HepG2 (cell line): ENCODE measurements at regions not wholly inside any gene's neighbourhood (a gene's known extent, or its start where the extent isn't known, plus 50 kb on each side); places are given as distances from the start of the nearest gene placed in this dataset.

Experiments used
- ATAC-seq: fragments of 200-7000 bp; cut with Tn5 transposase; 3 replicates; pipeline ENCODE4 v1.9.1; 2020; ENCODE audit warnings: mild to moderate bottlenecking, moderate library complexity
- BruUV-seq: library from RNA; stranded (reverse); fragments of 400-500 nt; replicated peaks from 2 replicates; lab custom pipeline; 2021; lab: Mats Ljungman, UMichigan
- CTCF ChIA-PET: fragments of 300-600 bp; formaldehyde crosslinking; extraction: SDS; loops from one replicate; lab custom pipeline; 2021; ENCODE audit warnings: low total read pairs, inconsistent platforms, low intra/inter-chr PET ratio; lab: Yijun Ruan, JAX
- POLR2A ChIA-PET: fragments of 350-600 bp; sonication (Branson Sonifier 250); formaldehyde crosslinking; loops from one replicate; lab custom pipeline; 2020; ENCODE audit warnings: antibody characterized with exemption, inconsistent platforms; lab: Yijun Ruan, JAX
- DNase-seq: peaks from one replicate; pipeline ENCODE4 v3.0.0-alpha.2; 2015; ENCODE audit warnings: low spot score
- FAIRE-seq: peaks from 3 replicates; lab custom pipeline; 2011; peaks lifted over from hg19 to GRCh38; lab: Jason Lieb, UNC
- H2AFZ ChIP-seq: one replicate; pipeline ENCODE4 v1.6.1; 2011; ENCODE audit warnings: low read length, inconsistent platforms
- H3K27ac ChIP-seq: fragments of 300-600 bp; 3 replicates; pipeline ENCODE4 v1.8.0; 2011; ENCODE audit warnings: mixed run types, mild to moderate bottlenecking, mixed read lengths, low read length, inconsistent platforms; ENCODE audit not compliant: insufficient read depth; ENCODE audit errors: extremely low read length
- H3K27me3 ChIP-seq, 2 experiments: fragments of 200-600 bp in 1 of 2; 2 replicates in 1 of 2; 3 replicates in 1 of 2; pipeline versions ENCODE4 v1.6.0 to v1.8.0; 2011; ENCODE audit warnings: low read length in 2 of 2, mild to moderate bottlenecking in 2 of 2, moderate library complexity in 2 of 2, inconsistent platforms in 1 of 2; ENCODE audit not compliant: insufficient read depth in 2 of 2, control insufficient read depth in 1 of 2
- H3K36me3 ChIP-seq, 2 experiments: fragments of 200-600 bp in 1 of 2; replicated peaks in 1 of 2; 2 replicates in 1 of 2; 3 replicates in 1 of 2; pipeline versions ENCODE4 v1.5.1 to v1.8.0; 2011; ENCODE audit warnings: low read length in 2 of 2, inconsistent platforms in 1 of 2; ENCODE audit not compliant: insufficient read depth in 2 of 2, control insufficient read depth in 1 of 2
- H3K4me1 ChIP-seq: 2 replicates; pipeline ENCODE4 v1.5.1; 2012; ENCODE audit warnings: low read length, inconsistent platforms; ENCODE audit not compliant: insufficient read depth
- H3K4me2 ChIP-seq: 2 replicates; pipeline ENCODE4 v1.6.0; 2011; ENCODE audit warnings: low read depth, low read length, inconsistent platforms
- H3K4me3 ChIP-seq, 3 experiments: fragments of 200-600 bp in 1 of 3; sonication (generic), shearing (Covaris generic) in 1 of 3; replicated peaks in 1 of 3; 2 replicates each; pipeline ENCODE4 v1.5.1; 2011 to 2016; ENCODE audit warnings: low read length in 3 of 3, inconsistent platforms in 2 of 3, low read depth in 2 of 3, mild to moderate bottlenecking in 2 of 3, control low read depth in 1 of 3, mixed read lengths in 1 of 3; ENCODE audit not compliant: insufficient read depth in 1 of 3
- H3K79me2 ChIP-seq: one replicate; pipeline ENCODE4 v1.6.1; 2011; ENCODE audit warnings: low read length, inconsistent platforms; ENCODE audit not compliant: insufficient read depth
- H3K9ac ChIP-seq: 2 replicates; pipeline ENCODE4 v1.6.0; 2011; ENCODE audit warnings: mild to moderate bottlenecking, low read depth, low read length, inconsistent platforms; ENCODE audit not compliant: insufficient read depth
- H3K9me3 ChIP-seq: 2 replicates; pipeline ENCODE4 v1.5.1; 2012; ENCODE audit warnings: mild to moderate bottlenecking, low read length
- H4K20me1 ChIP-seq: 2 replicates; pipeline ENCODE4 v1.6.0; 2011; ENCODE audit warnings: inconsistent platforms, mild to moderate bottlenecking, low read length, moderate library complexity; ENCODE audit not compliant: insufficient read depth
- MTA1 ChIP-seq: sonication (generic); formaldehyde crosslinking; IDR thresholded peaks from 2 replicates; pipeline ENCODE4 v1.4.0; 2020; ENCODE audit warnings: missing genetic modification reagents, mild to moderate bottlenecking, borderline replicate concordance
- PPARG ChIP-seq: conservative IDR thresholded peaks from 2 replicates; pipeline ENCODE4 v1.6.1; 2016; ENCODE audit warnings: missing biosample characterization, missing genetic modification reagents
- ZBTB21 ChIP-seq: sonication (generic); formaldehyde crosslinking; IDR thresholded peaks from 2 replicates; pipeline ENCODE4 v1.4.0; 2020; ENCODE audit warnings: missing genetic modification reagents
- ZC3H13 ChIP-seq: sonication (generic); formaldehyde crosslinking; IDR thresholded peaks from 2 replicates; pipeline ENCODE4 v1.8.1; 2023; ENCODE audit warnings: mild to moderate bottlenecking, missing genetic modification reagents, moderate library complexity
- ZNF879 ChIP-seq: sonication (generic); formaldehyde crosslinking; IDR thresholded peaks from 2 replicates; pipeline ENCODE4 v1.8.1; 2023; ENCODE audit warnings: missing genetic modification reagents
- ZSCAN12 ChIP-seq: sonication (generic); formaldehyde crosslinking; IDR thresholded peaks from 2 replicates; pipeline ENCODE4 v1.9.0; 2021; ENCODE audit warnings: mild to moderate bottlenecking, missing genetic modification reagents
- in situ Hi-C: cut with HindIII; loops from 2 replicates; pipeline ENCODE4 v1.10.0; 2017; ENCODE audit warnings: low pct_unique_long_range_greater_than_20kb; ENCODE audit not compliant: extremely low pct_ligation_motif_present
- intact Hi-C: fragments of 100-400 bp; cut with micrococcal nuclease; formaldehyde crosslinking; loops from one replicate; pipeline ENCODE4 v1.10.0; 2022; ENCODE audit not compliant: unreplicated experiment
- TF ChIP-seq, protein P1 (sequence below): sonication (generic); formaldehyde crosslinking; conservative IDR thresholded peaks from 2 replicates; pipeline ENCODE4 v1.4.0; 2020; ENCODE audit warnings: missing genetic modification reagents
- TF ChIP-seq, protein P2 (sequence below): IDR thresholded peaks from 2 replicates; pipeline ENCODE4 v1.6.1; 2016
- TF ChIP-seq, protein P3 (sequence below): fragments of 450-650 bp; IDR thresholded peaks from 2 replicates; pipeline ENCODE4 v1.6.1; 2017; ENCODE audit warnings: mild to moderate bottlenecking

DNA sequence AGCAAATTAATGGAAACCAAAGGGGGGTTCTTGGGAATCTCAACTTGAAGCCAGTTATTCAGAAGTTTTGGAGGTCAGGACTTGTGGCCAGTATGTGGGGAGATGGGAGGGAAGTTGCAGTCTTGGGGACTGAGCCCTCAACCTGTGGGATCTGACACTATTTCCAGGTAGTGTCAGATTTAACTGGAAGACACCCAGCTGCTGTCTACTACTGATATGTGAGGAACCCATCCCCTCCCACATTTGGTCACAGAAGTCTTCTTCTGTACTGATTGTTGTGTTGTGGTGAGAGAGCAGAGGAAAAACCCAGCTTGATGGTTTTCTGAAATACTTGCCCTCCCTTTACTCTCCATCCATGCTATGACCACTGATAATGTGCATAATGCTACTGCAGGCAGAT lies 134.0 kb downstream of the QRSL1 start:
- H3K27ac ChIP-seq: no peak overlapping the region
- CTCF ChIA-PET: no interaction called here
- no peaks in the 10 kb centered on the region for H4K20me1 ChIP-seq
- no peaks in the 10 kb centered on the region for H3K36me3 ChIP-seq
- TF ChIP-seq, protein P1, sequence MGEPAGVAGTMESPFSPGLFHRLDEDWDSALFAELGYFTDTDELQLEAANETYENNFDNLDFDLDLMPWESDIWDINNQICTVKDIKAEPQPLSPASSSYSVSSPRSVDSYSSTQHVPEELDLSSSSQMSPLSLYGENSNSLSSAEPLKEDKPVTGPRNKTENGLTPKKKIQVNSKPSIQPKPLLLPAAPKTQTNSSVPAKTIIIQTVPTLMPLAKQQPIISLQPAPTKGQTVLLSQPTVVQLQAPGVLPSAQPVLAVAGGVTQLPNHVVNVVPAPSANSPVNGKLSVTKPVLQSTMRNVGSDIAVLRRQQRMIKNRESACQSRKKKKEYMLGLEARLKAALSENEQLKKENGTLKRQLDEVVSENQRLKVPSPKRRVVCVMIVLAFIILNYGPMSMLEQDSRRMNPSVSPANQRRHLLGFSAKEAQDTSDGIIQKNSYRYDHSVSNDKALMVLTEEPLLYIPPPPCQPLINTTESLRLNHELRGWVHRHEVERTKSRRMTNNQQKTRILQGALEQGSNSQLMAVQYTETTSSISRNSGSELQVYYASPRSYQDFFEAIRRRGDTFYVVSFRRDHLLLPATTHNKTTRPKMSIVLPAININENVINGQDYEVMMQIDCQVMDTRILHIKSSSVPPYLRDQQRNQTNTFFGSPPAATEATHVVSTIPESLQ: no peak
- TF ChIP-seq ZSCAN12 (CRISPR knock-in tag) (no peak), ZNF879 (CRISPR knock-in tag) (no peak), MTA1 (CRISPR knock-in tag) (no peak), ZBTB21 (CRISPR knock-in tag) (no peak), ZC3H13 (CRISPR knock-in tag) (no peak), PPARG (CRISPR knock-in tag) (no peak)
- TF ChIP-seq, protein P2, sequence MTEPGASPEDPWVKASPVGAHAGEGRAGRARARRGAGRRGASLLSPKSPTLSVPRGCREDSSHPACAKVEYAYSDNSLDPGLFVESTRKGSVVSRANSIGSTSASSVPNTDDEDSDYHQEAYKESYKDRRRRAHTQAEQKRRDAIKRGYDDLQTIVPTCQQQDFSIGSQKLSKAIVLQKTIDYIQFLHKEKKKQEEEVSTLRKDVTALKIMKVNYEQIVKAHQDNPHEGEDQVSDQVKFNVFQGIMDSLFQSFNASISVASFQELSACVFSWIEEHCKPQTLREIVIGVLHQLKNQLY: no peak
- TF ChIP-seq, protein P3, sequence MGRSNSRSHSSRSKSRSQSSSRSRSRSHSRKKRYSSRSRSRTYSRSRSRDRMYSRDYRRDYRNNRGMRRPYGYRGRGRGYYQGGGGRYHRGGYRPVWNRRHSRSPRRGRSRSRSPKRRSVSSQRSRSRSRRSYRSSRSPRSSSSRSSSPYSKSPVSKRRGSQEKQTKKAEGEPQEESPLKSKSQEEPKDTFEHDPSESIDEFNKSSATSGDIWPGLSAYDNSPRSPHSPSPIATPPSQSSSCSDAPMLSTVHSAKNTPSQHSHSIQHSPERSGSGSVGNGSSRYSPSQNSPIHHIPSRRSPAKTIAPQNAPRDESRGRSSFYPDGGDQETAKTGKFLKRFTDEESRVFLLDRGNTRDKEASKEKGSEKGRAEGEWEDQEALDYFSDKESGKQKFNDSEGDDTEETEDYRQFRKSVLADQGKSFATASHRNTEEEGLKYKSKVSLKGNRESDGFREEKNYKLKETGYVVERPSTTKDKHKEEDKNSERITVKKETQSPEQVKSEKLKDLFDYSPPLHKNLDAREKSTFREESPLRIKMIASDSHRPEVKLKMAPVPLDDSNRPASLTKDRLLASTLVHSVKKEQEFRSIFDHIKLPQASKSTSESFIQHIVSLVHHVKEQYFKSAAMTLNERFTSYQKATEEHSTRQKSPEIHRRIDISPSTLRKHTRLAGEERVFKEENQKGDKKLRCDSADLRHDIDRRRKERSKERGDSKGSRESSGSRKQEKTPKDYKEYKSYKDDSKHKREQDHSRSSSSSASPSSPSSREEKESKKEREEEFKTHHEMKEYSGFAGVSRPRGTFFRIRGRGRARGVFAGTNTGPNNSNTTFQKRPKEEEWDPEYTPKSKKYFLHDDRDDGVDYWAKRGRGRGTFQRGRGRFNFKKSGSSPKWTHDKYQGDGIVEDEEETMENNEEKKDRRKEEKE: no peak
- TF ChIP-seq, all 625 proteins: peak for 0
- ATAC-seq (no peak), DNase-seq (no peak), FAIRE-seq (no peak)
- Histone ChIP-seq H3K4me3 (no peak overlapping the region), H3K4me2 (no peak overlapping the region), H2AFZ (no peak overlapping the region), H3K27me3 (no peaks in the 10 kb centered on the region), H3K4me1 (peaks cover 24% of the 10 kb centered on the region; the same call in 1 of the 2 replicates), H3K9me3 (no peaks in the 10 kb centered on the region), H3K9ac (no peak overlapping the region), H3K79me2 (no peaks in the 10 kb centered on the region)
- BruUV-seq: no TSS peak
- intact Hi-C loops (no loop called here), in situ Hi-C loops (no loop called here)
- POLR2A ChIA-PET: no interaction called here
